Left lung (tissue), 4 donors: ENCODE measurements at regions not wholly inside any gene's neighbourhood (a gene's known extent, or its start where the extent isn't known, plus 50 kb on each side); places are given as distances from the start of the nearest gene placed in this dataset.

ENCODE experiments used
- ATAC-seq: fragments of 200-7000 bp; cut with Tn5 transposase; one replicate; pipeline ENCODE4 v1.9.1; 2020; ENCODE audit warnings: moderate library complexity
- DNase-seq, 4 donors: peaks; one replicate each; pipeline ENCODE4 v3.0.0-alpha.2; 2013 to 2020
- H3K27ac ChIP-seq, 2 donors: fragments of 200-600 bp; sonication (generic) in 1 of 2; one replicate each; pipeline versions ENCODE4 v1.5.0 to v1.8.0; 2020 to 2021
- H3K27me3 ChIP-seq, 2 donors: fragments of 200-600 bp; sonication (generic) in 1 of 2; one replicate each; pipeline versions ENCODE4 v1.5.0 to v1.8.0; 2020 to 2021
- H3K36me3 ChIP-seq, 2 donors: fragments of 200-600 bp; sonication (generic) in 1 of 2; one replicate each; pipeline versions ENCODE4 v1.5.0 to v1.8.0; 2020 to 2021
- H3K4me1 ChIP-seq, 2 donors: fragments of 200-600 bp; one replicate each; pipeline ENCODE4 v1.8.0; 2021
- H3K4me3 ChIP-seq, 2 donors: fragments of 200-600 bp; sonication (generic) in 1 of 2; one replicate each; pipeline versions ENCODE4 v1.5.0 to v1.8.0; 2020 to 2021; ENCODE audit warnings: mild to moderate bottlenecking in 1 of 2
- H3K9me3 ChIP-seq, 2 donors: fragments of 200-600 bp; sonication (generic) in 1 of 2; one replicate each; pipeline versions ENCODE4 v1.5.0 to v1.8.0; 2020 to 2021
- CTCF ChIP-seq, 2 donors: fragments of 200-600 bp; sonication (generic) in 1 of 2; IDR thresholded peaks; one replicate each; pipeline versions ENCODE4 v1.5.0 to v1.8.0; 2021; ENCODE audit warnings: antibody characterized with exemption in 2 of 2
- intact Hi-C, 2 donors: fragments of 100-400 bp; cut with DNase I; formaldehyde crosslinking; loops; one replicate each; pipeline versions ENCODE4 v1.11.2 to v1.14.2; 2022
- donor health status: DM: no; HTN: yes; CAD: no.
- donor health status: DM: no; HTN: no; CAD: no.

GRCh38 chr4:11843340-11843739, 414.6 kb upstream of the HS3ST1 start:
- no peak for TF ChIP-seq CTCF (IDR thresholded peaks at IDR 0.05)
- H3K27ac ChIP-seq: no peak overlapping the region
- intact Hi-C loops: no loop called here
- no peaks in the 10 kb centered on the region for H3K27me3 ChIP-seq
- no peak overlapping the region for H3K4me3 ChIP-seq
- H3K36me3 ChIP-seq: no peaks in the 10 kb centered on the region
- ATAC-seq (no peak), DNase-seq (no peak)
- peaks cover 0 to 11% of the 10 kb centered on the region in 2 donors for H3K4me1 ChIP-seq
- H3K9me3 ChIP-seq: no peaks in the 10 kb centered on the region

- DNase-seq (no peak), ATAC-seq (no peak)
- H3K4me3 ChIP-seq: no peak overlapping the region
- intact Hi-C loops: no loop called here
- no peaks in the 10 kb centered on the region for H3K9me3 ChIP-seq
- no peak for TF ChIP-seq CTCF (IDR thresholded peaks at IDR 0.05)
- H3K27ac ChIP-seq: no peak overlapping the region
- peaks cover 0 to 11% of the 10 kb centered on the region in 2 donors for H3K4me1 ChIP-seq
- H3K27me3 ChIP-seq: no peaks in the 10 kb centered on the region
- H3K36me3 ChIP-seq: no peaks in the 10 kb centered on the region
Observed at GRCh38 chr4:11842620-11843263, 414.0 kb upstream of the HS3ST1 start.

GRCh38 chr4:11839889-11840288, 411.2 kb upstream of the HS3ST1 start:
- Histone ChIP-seq H3K9me3 (no peaks in the 10 kb centered on the region), H3K4me1 (no peaks in the 10 kb centered on the region), H3K4me3 (no peak overlapping the region), H3K36me3 (no peaks in the 10 kb centered on the region), H3K27me3 (no peaks in the 10 kb centered on the region), H3K27ac (no peak overlapping the region)
- peak in 1 of 4 donors; percentile 27 for DNase-seq
- intact Hi-C loops: no loop called here
- ATAC-seq: no peak
- no peak for TF ChIP-seq CTCF (IDR thresholded peaks at IDR 0.05)

GRCh38 chr4:11831739-11832138, 403.0 kb upstream of the HS3ST1 start:
- no peaks in the 10 kb centered on the region for H3K27me3 ChIP-seq
- H3K4me1 ChIP-seq: no peaks in the 10 kb centered on the region
- no peak overlapping the region for H3K4me3 ChIP-seq
- DNase-seq (peak in 1 of 4 donors; percentile 10), ATAC-seq (no peak)
- no peak for TF ChIP-seq CTCF (IDR thresholded peaks at IDR 0.05)
- no peaks in the 10 kb centered on the region for H3K36me3 ChIP-seq
- intact Hi-C loops: no loop called here
- H3K9me3 ChIP-seq: no peaks in the 10 kb centered on the region
- H3K27ac ChIP-seq: no peak overlapping the region

GRCh38 chr4:11824566-11824965, 395.9 kb upstream of the HS3ST1 start:
- Histone ChIP-seq H3K36me3 (no peaks in the 10 kb centered on the region), H3K9me3 (no peaks in the 10 kb centered on the region), H3K27me3 (no peaks in the 10 kb centered on the region), H3K4me3 (no peak overlapping the region), H3K4me1 (no peaks in the 10 kb centered on the region), H3K27ac (no peak overlapping the region)
- TF ChIP-seq CTCF (IDR thresholded peaks at IDR 0.05): no peak
- no peak for ATAC-seq
- intact Hi-C loops: no loop called here
- no peak for DNase-seq
